ENCODE measurements at regions not wholly inside any gene's neighbourhood (a gene's known extent, or its start where the extent isn't known, plus 50 kb on each side); places are given as distances from the start of the nearest gene placed in this dataset.
"Not testable (repeated sequence)": the region's sequence is repeated elsewhere in the genome, so short reads cannot be mapped to it uniquely, and the experiment has no call there.

DNA sequence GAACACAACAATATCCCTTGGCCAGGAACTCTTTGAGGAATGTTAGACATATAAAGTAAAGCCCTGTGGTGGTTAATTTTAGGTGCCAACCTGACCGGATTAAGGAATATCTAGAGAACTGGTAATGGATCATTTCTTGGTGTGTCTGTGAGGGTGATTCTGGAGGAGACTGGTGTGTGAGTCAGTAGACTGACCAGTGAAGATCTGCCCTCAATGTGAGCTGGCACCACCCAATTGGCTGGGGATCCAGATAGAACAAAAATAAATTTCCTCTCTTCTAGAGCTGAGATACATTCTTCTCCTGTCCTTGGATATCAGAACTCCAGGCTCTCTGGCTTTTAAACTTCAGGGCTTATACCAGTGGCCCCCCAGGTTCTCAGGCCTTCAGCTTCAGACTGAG is 56.2 kb upstream of the TNPO1 start:
- in situ Hi-C loops (cut with HindIII; ENCODE audit: low pct_unique_long_range_greater_than_20kb, low sequenced_read_pairs) = no loop called here

DNA sequence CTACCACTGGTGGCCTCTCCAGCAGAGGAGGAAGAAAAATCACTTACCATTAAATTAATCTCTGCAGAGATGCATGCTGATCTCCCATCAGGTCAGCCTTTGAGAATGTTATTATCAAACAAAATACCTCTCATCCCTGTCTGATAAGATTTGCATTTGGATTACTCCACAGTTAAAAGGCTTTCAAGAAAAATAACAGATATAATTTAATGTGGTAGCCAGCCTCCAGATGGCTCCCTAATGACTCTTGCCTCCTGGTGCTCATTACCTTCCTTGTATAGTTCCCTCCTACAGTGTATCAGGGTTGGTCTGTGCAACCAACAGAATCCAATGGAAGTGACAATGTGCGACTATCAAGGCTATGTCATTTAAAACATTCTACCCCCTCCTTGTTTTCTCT is 63.6 kb upstream of the TNPO1 start:
- in situ Hi-C loops (cut with HindIII; ENCODE audit: low pct_unique_long_range_greater_than_20kb, low sequenced_read_pairs) = no loop called here
- DNase-seq (ENCODE audit: low read depth, low spot score) = peak; percentile 32

More for the DNA sequence above, 56.2 kb upstream of the TNPO1 start:
- no peak for DNase-seq (ENCODE audit: low read depth, low spot score)

DNA sequence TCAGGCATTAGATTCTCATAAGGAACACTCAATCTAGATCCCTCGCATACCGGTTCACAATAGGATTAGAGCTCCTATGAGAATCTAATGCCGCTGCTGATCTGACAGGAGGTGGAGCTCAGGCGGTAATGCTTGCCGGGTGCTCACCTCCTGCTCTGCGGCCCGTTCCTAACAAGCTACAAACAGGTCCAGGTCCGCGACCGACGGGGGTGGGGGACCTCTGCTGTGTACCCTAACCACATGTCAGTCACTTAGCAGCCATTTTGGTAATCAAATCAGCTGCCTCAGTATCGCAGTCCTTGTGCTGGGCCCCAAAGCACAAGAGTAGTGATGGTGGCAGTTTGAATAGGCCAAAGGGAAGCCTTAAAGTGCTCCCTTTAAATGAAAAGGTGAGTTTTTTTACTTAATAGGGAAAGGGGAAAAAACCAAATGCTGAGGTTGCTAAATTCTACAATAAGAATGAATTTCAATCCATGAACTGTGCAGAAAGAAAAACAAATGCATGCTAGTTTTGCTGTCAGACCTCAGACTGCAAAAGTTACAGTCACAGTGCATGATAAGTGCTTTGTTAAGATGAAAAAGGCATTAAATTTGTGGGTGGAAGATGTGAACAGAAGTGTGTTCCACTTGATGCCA is 67.0 kb upstream of the TNPO1 start:
- no peak for DNase-seq (ENCODE audit: low read depth, low spot score)
- in situ Hi-C loops (cut with HindIII; ENCODE audit: low pct_unique_long_range_greater_than_20kb, low sequenced_read_pairs) = no loop called here

DNA sequence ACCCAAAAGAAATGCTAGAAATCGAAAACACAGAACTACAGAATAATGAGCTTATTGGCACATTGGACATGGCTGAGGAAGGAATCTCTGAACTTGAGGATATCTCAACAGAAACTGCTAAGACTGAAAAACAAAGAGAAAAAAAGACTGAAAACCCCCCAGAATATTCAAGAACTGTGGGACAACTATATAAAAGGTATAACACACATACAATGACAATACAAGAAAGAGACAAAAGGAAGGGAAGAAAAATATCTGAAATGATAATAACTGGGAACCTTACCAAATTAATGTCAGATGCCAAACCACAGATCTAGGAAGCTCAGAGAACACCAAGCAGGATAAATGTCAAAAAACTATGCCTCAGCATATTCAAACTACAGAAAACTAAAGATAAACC is 68.6 kb upstream of the TNPO1 start:
- no peak for DNase-seq (ENCODE audit: low read depth, low spot score)
- in situ Hi-C loops (cut with HindIII; ENCODE audit: low pct_unique_long_range_greater_than_20kb, low sequenced_read_pairs) = no loop called here

DNA sequence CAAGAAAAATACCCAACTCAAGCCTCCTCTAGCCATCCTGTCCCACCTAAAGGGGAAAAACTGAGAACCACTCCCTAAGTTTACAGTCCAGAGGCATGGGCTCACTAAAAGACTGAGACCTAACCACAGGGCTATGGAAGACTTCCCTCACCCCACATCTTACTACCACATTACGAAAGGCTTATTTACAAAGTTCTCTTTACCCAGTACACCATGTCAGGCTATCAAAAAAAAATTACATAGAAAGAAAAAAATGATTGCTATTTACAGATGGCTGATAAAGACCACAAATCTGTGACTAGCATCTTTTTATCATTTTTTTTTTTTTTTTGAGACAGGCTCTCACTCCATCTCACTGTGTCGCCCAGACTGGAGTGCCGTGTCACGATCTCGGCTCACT is 69.7 kb upstream of the TNPO1 start:
- no peak for DNase-seq (ENCODE audit: low read depth, low spot score)
- in situ Hi-C loops (cut with HindIII; ENCODE audit: low pct_unique_long_range_greater_than_20kb, low sequenced_read_pairs) = no loop called here

DNA sequence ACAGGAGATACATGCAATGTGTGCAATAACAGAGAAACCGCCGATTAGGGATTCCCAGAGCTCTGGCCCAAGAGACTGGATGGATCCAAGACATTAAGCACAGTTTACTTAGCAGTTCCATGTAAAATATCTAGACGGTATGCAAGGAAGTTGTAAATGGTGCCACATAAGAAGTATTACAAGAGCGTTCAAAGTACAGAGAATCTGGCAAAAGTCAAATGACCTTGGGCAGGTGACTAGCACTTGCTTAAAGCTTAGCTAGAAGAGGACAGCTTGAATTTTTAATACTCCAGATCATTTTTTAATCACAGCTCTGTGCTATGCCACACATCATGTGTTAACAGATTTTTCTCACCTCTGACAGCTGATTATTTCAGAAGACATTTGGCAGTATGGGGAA is 72.3 kb upstream of the TNPO1 start:
- in situ Hi-C loops (cut with HindIII; ENCODE audit: low pct_unique_long_range_greater_than_20kb, low sequenced_read_pairs) = no loop called here
- DNase-seq (ENCODE audit: low read depth, low spot score) = no peak

DNA sequence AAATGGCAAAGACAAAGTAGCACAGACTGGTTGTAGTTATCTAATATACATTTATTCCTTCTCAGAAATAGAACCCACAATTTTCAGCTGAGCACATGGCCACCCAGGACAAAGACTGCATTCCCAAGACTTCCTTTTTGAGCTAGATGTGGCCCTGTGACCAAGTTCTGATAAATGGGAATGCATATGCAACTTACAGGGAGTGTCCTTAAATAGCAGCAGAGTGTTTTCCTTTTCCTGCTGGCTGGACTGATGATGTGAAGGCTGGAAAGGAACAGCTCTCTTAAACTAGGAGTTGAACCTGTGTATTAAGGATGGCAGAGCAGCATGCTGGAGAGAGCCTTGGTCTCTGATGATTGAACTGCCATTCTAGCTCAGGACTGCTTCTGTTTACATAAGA is 74.7 kb upstream of the TNPO1 start:
- no peak for DNase-seq (ENCODE audit: low read depth, low spot score)
- in situ Hi-C loops (cut with HindIII; ENCODE audit: low pct_unique_long_range_greater_than_20kb, low sequenced_read_pairs) = no loop called here

DNA sequence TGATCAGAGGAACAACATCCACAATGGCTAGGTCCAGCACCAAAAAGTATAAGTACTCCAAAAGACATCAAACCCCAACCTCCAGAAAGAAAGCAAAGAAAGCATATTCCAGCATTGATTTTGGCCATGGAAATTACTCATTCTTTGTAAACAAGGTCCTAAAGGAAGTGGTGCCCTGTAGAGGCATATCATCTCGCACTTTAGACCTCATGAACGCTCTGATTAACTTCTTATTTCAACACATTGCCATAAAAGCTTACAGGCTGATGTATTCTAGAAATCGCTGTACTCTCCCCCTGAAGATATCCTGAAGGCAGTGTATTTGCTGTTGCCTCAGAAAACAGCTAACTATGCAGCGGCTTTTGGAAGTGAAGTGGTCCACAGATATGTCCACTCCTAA is 82.7 kb upstream of the TNPO1 start:
- in situ Hi-C loops (cut with HindIII; ENCODE audit: low pct_unique_long_range_greater_than_20kb, low sequenced_read_pairs) = no loop called here

DNA sequence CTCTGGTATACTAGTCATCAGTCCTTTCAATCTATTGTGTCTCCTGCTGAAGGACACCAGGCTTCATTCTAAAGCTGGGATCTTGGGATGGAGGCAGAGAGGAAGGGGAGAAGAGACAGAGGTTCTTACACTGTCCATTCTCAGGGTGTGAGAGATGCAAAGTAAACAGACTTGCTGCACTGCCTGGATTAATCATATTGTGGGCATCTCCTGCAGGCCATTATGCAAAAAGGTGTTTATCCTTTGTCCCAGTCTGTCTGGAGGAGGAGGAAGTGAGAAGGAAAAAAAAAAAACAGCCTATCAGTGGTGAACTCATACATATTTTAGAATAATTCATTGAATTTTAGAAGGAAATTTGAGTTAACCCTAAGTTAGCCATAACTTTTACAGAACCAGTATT is 92.9 kb upstream of the TNPO1 start:
- in situ Hi-C loops (cut with HindIII; ENCODE audit: low pct_unique_long_range_greater_than_20kb, low sequenced_read_pairs) = no loop called here
- DNase-seq (ENCODE audit: low read depth, low spot score) = no peak

More for the DNA sequence above, 82.7 kb upstream of the TNPO1 start:
- no peak for DNase-seq (ENCODE audit: low read depth, low spot score)

DNA sequence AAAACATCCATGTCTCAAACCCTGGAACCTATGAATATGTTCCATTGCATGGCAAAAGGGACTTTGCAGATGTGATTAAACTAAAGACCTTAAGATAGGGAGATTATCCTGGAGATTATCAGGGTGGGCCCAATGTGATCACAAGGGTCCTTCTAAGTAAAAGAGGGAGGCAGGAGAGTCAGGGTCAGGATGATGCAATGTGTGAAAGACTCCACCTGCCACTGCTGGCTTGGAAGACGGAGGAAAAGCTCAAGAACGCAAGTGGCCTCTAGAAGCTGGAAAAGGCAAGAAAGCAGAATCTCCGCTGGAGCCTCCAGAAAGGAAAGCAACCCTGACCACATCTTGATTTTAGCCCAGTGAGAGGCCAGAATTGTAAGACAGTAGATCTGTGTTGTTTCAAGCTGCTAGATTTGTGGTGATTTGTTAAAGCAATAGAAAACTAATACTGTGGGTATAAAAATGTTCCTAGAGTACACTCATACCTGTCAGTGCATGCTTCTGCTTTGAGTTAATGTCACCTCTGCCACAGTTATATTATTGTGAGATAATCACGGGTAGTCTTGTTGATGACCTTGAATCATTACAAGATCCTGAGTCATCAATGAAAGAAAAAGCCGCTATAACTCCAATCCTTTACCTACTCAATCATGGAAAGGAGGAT is 93.5 kb upstream of the TNPO1 start:
- in situ Hi-C loops (cut with HindIII; ENCODE audit: low pct_unique_long_range_greater_than_20kb, low sequenced_read_pairs) = no loop called here
- DNase-seq (ENCODE audit: low read depth, low spot score) = no peak

DNA sequence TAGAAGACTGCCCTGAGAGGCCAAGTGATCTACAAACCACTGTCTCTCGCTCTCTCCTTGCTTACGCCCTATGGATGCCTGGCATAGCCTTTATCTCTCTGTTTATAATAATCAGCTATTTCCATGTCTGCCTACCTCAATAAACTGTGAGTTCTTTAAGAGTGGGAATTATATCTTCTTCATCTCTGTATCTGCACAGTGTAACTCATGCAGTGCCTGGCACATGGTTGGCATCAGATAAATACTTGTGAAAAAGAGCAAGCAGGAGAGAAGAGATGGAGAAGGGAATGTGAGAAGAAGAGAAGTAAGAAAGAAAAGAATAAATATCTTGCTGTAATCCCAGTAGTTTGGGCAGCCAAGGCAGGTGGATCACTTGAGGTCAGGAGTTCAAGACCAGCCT is 94.6 kb upstream of the TNPO1 start:
- no peak for DNase-seq (ENCODE audit: low read depth, low spot score)
- in situ Hi-C loops (cut with HindIII; ENCODE audit: low pct_unique_long_range_greater_than_20kb, low sequenced_read_pairs) = no loop called here

DNA sequence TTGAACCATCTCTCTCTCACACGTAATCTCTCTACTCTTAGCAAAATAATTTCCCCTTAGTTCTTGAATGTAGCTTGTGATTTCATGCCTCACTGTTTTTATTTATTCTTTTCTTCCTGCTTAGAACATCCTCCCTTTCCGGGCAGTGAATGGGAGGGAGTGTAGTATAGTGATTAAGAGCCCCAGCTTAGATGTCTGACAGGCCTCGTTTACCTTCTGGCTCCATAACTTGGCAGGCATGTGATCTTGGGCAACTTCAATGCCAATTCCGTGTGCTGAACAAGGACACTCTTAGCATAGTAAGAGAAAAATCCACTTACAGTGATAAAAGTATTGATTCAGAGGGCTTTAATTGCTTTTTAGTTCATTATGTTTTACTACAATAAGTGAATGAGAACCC is 96.3 kb upstream of the TNPO1 start:
- no peak for DNase-seq (ENCODE audit: low read depth, low spot score)
- in situ Hi-C loops (cut with HindIII; ENCODE audit: low pct_unique_long_range_greater_than_20kb, low sequenced_read_pairs) = no loop called here

DNA sequence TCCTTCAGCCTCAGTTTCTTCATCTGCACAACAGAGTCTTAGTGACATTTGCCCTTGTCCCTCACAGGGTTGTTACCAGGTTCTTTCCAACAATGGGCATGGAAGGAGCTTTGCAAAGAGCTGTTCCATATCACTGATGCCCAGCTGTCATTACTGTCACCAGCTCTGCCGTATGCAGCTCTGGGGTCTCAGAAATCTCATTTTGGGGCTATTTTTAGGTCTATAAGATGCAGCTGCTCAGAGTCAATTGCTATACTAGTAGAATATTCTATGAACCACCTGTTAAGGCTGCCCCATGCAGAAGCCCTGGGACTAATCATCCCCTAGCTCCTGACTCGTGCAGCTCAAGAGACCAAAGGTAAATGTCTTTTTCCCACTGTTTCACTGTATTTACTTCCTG is 105.1 kb upstream of the TNPO1 start:
- in situ Hi-C loops (cut with HindIII; ENCODE audit: low pct_unique_long_range_greater_than_20kb, low sequenced_read_pairs) = no loop called here
- DNase-seq (ENCODE audit: low read depth, low spot score) = no peak

DNA sequence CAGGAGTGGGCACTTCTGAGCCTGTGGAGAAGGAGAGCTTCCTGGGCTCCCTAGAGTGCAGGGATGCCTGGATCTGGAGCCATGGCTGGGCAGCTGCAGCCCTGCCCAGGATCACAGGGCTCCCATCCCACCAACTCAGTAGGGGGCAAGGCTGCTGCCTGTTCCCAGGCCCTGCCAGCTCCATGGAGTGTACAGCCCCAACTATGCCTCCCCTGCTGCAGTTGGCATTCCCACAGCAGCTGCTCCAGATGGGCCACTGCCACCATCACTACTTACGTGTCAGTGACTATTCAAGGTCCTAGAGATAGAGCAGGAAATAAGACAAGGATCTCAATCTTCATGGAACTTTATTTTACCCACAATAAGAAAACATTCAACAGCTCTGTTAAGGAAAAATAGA is 107.1 kb upstream of the TNPO1 start:
- in situ Hi-C loops (cut with HindIII; ENCODE audit: low pct_unique_long_range_greater_than_20kb, low sequenced_read_pairs) = no loop called here
- DNase-seq (ENCODE audit: low read depth, low spot score) = no peak

DNA sequence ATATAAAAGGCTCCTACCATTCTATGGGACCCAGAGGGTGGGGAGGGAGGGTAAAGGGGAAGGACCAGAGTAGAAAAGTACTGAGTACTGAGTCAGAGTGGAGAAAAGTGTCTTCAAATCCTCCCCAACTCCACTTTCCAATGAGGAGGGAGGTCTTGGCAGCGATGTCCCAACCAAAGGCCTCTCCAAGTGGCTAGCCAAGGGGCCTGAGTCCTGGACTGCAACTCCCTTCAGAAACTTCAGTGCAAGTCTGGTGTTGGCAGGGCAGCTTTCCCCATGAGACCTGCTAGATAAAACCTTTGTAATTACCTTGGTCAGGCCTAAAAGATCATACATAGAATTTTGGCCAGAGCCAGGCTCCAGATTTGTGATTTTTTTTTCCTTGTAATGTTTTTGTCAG is 111.3 kb upstream of the TNPO1 start:
- in situ Hi-C loops (cut with HindIII; ENCODE audit: low pct_unique_long_range_greater_than_20kb, low sequenced_read_pairs) = no loop called here
- no peak for DNase-seq (ENCODE audit: low read depth, low spot score)

DNA sequence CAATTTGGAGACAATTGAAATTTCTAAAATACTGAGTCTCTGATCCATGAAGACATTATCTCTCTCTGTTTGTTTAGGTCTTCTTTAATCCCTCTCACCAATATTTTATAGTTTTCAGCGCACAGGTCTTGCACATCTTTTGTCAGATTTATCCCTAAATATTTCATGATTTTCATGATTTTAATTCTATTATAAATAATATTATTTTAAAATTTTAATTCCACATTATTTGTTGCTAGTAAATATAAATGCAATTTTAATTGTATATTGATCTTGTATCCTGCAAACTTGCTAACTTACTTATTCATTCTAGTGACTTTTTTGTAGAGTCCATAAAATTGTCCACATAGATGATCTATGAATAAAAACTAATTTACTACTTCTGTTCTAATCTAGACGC is 112.6 kb upstream of the TNPO1 start:
- in situ Hi-C loops (cut with HindIII; ENCODE audit: low pct_unique_long_range_greater_than_20kb, low sequenced_read_pairs) = no loop called here
- DNase-seq (ENCODE audit: low read depth, low spot score) = no peak

DNA sequence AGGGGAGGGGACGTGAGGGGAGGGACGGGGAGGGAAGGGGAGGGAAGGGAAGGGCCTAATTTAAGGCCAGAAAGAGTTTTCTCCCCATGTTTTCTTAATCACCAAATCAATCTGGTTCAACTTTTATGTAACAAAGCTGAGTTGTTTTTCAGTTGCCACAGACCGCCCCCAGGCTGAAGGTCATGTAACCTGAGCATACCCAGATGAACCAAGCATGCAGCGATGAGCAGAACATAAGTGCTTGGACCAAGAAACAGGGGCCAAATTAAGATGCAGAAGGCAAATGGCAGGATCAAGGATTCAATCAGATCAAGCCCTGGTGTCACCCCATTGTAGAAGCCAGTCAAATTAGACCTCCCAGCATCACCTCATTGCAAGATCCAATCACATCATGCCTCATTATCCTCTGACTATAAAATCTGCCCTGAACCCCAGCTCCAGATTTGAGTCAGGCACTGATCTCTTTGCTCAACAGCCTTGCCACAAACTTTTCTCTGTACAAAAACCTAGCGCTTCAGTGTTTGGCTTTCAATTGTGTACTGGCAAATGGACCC is 113.5 kb upstream of the TNPO1 start:
- in situ Hi-C loops (cut with HindIII; ENCODE audit: low pct_unique_long_range_greater_than_20kb, low sequenced_read_pairs) = no loop called here
- DNase-seq (ENCODE audit: low read depth, low spot score) = no peak

DNA sequence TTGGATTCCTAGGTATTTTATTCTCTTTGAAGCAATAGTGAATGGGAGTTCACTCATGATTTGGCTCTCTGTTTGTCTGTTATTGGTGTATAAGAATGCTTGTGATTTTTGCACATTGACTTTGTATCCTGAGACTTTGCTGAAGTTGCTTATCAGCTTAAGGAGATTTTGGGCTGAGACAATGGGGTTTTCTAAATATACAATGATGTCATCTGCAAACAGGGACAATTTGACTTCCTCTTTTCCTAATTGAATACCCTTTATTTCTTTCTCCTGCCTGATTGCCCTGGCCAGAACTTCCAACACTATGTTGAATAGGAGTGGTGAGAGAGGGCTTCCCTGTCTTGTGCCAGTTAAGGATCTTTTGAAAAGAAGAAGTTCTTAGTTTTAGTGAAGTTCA is 114.4 kb upstream of the TNPO1 start:
- DNase-seq (ENCODE audit: low read depth, low spot score); in situ Hi-C loops (cut with HindIII; ENCODE audit: low pct_unique_long_range_greater_than_20kb, low sequenced_read_pairs): not testable (repeated sequence)

DNA sequence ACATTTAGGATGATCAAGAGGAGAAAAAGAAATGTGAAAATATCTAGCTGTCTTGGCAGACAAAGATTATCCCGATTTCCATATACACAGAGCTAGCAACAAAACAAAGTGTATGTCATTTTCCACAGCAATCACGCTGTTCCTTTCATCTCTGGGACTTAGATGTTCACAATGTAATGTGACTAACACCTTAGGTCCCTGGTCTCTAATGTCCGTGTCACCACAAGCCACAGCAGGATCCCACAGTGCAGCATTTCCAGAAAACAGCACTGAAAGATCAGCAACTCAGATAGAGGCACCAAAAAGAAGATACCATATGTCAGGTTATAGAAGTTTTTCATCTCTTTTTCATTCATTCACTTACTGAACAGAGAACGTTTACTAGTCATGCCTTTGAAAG is 118.0 kb upstream of the TNPO1 start:
- in situ Hi-C loops (cut with HindIII; ENCODE audit: low pct_unique_long_range_greater_than_20kb, low sequenced_read_pairs) = no loop called here
- no peak for DNase-seq (ENCODE audit: low read depth, low spot score)

Data from SK-MEL-5 (cell line).